Calu3 (cell line): ENCODE measurements at regions not wholly inside any gene's neighbourhood (a gene's known extent, or its start where the extent isn't known, plus 50 kb on each side); places are given as distances from the start of the nearest gene placed in this dataset.
"Not testable (repeated sequence)": the region's sequence is repeated elsewhere in the genome, so short reads cannot be mapped to it uniquely, and the experiment has no call there.

Experiments
- BruUV-seq: library from RNA; stranded (reverse); fragments of 400-500 nt; replicated peaks from 2 replicates; lab custom pipeline; 2021; lab: Mats Ljungman, UMichigan
- CTCF ChIA-PET: fragments of 300-600 bp; sonication (Branson Sonifier 250); formaldehyde crosslinking; loops from one replicate; lab custom pipeline; 2022; ENCODE audit warnings: antibody characterized with exemption; lab: Charles Lee
- DNase-seq: peaks from one replicate; pipeline ENCODE4 v3.0.0; 2022
- H3K27ac Mint-ChIP-seq: one replicate; pipeline ENCODE4 v1.8.0; 2022; ENCODE audit warnings: mixed read lengths; ENCODE audit not compliant: unreplicated experiment
- H3K27me3 Mint-ChIP-seq: one replicate; pipeline ENCODE4 v1.8.0; 2022; ENCODE audit warnings: mixed read lengths; ENCODE audit not compliant: unreplicated experiment
- H3K36me3 Mint-ChIP-seq: one replicate; pipeline ENCODE4 v1.8.0; 2022; ENCODE audit warnings: mild to moderate bottlenecking, moderate library complexity, mixed read lengths; ENCODE audit not compliant: insufficient read depth, unreplicated experiment
- H3K4me1 Mint-ChIP-seq: one replicate; pipeline ENCODE4 v1.8.0; 2022; ENCODE audit warnings: mild to moderate bottlenecking, low read depth, mixed read lengths; ENCODE audit not compliant: unreplicated experiment
- H3K4me3 Mint-ChIP-seq: one replicate; pipeline ENCODE4 v1.8.0; 2022; ENCODE audit warnings: mild to moderate bottlenecking, low read depth, moderate library complexity, mixed read lengths; ENCODE audit not compliant: unreplicated experiment
- H3K9me3 Mint-ChIP-seq: one replicate; pipeline ENCODE4 v1.8.0; 2022; ENCODE audit warnings: low read depth, mixed read lengths; ENCODE audit not compliant: unreplicated experiment
- intact Hi-C: fragments of 100-400 bp; cut with micrococcal nuclease; formaldehyde crosslinking; loops from one replicate; pipeline ENCODE4 v1.10.0; 2022; ENCODE audit not compliant: unreplicated experiment
- TF ChIP-seq, protein P1 (sequence below): fragments of 200-600 bp; IDR thresholded peaks from one replicate; pipeline ENCODE4 v1.8.0; 2022; ENCODE audit warnings: antibody characterized with exemption; ENCODE audit not compliant: unreplicated experiment

DNA sequence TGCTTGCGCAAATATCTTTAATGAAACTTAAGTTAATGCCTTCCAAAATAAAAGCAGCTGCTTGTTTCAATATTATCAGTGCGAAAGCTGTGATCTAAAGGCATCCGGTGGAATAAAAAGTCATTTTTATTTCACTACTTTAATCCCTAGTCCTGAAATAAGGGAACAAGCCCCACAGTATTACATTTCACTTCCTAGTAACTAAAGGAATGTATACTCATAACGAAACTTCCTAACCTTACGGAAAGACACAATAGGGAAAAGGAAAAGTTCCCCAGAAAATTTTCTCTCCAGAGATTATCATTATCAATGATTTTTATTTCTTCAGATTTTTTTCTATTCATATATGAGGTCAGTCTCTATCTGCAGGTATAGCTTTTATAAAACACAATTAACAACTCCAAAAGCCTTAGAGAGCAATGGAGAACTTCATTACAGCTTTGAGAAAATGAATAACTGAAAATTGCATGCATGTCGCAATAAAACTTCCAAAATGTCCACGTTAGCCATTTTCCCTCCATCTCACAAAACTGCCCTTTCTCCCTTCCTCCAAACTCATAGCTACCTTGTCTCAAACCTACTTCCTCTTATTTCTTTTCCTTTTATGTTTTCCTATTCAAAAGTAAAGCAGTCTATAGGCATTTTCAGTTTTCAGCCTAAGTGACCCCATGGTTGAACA lies 154.3 kb upstream of the MED13 start:
- BruUV-seq, result no TSS peak
- TF ChIP-seq, protein P1, sequence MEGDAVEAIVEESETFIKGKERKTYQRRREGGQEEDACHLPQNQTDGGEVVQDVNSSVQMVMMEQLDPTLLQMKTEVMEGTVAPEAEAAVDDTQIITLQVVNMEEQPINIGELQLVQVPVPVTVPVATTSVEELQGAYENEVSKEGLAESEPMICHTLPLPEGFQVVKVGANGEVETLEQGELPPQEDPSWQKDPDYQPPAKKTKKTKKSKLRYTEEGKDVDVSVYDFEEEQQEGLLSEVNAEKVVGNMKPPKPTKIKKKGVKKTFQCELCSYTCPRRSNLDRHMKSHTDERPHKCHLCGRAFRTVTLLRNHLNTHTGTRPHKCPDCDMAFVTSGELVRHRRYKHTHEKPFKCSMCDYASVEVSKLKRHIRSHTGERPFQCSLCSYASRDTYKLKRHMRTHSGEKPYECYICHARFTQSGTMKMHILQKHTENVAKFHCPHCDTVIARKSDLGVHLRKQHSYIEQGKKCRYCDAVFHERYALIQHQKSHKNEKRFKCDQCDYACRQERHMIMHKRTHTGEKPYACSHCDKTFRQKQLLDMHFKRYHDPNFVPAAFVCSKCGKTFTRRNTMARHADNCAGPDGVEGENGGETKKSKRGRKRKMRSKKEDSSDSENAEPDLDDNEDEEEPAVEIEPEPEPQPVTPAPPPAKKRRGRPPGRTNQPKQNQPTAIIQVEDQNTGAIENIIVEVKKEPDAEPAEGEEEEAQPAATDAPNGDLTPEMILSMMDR, result no peak
- no peaks in the 10 kb centered on the region for H3K36me3 Mint-ChIP-seq
- CTCF ChIA-PET, result no interaction called here
- H3K27me3 Mint-ChIP-seq, result no peaks in the 10 kb centered on the region
- H3K4me3 Mint-ChIP-seq, result no peak overlapping the region
- no peaks in the 10 kb centered on the region for H3K4me1 Mint-ChIP-seq
- DNase-seq, result no peak
- H3K27ac Mint-ChIP-seq, result no peak overlapping the region
- intact Hi-C loops, result no loop called here
- no peaks in the 10 kb centered on the region for H3K9me3 Mint-ChIP-seq

DNA sequence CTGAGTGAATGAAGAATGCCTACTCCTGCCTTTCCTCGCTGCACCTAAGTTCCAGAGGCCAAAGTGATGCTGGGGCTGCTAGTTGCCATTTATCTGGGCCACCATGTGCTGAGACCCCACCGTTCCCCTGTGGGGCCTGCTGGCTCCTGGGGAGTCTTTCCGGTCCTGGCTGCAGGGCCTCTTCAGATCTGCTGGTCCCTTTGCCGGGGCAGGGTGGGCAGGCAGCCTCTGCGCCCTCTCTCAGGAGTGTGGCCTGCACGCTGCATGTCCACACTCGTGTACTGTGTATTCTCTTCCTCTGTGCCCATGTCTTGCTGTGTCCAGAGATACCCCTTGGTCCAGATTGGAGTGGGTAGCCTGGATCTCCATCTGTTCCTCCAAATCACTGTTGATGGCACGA lies 151.8 kb upstream of the MED13 start:
- TF ChIP-seq, protein P1, result no peak
- Mint-ChIP-seq H3K9me3 (no peaks in the 10 kb centered on the region), H3K4me3 (no peak overlapping the region), H3K27me3 (no peaks in the 10 kb centered on the region), H3K4me1 (no peaks in the 10 kb centered on the region), H3K36me3 (no peaks in the 10 kb centered on the region), H3K27ac (no peak overlapping the region)
- CTCF ChIA-PET, result no interaction called here
- intact Hi-C loops, result no loop called here
- no peak for DNase-seq
- BruUV-seq, result no TSS peak

DNA sequence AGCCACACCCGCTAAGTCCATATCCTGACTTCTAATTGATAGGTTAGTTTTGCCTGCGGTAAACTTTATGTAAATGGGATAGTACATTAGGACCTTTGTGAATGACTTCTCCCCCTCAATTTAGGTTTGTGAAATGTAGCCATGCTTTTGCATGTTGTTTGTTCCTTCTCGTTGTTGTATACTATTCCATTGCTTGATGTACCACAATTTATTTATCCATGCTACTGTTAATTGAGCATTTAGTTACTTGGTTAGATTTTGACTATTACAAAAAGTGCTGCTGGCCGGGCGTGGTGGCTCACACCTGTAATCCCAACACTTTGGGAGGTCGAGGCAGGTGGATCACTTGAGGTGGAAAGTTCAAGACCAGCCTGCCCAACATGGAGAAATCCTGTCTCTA lies 150.8 kb upstream of the MED13 start:
- CTCF ChIA-PET, H3K4me3 Mint-ChIP-seq, BruUV-seq, H3K27me3 Mint-ChIP-seq, H3K36me3 Mint-ChIP-seq, H3K27ac Mint-ChIP-seq, DNase-seq, H3K4me1 Mint-ChIP-seq, H3K9me3 Mint-ChIP-seq, intact Hi-C loops: not testable (repeated sequence)

DNA sequence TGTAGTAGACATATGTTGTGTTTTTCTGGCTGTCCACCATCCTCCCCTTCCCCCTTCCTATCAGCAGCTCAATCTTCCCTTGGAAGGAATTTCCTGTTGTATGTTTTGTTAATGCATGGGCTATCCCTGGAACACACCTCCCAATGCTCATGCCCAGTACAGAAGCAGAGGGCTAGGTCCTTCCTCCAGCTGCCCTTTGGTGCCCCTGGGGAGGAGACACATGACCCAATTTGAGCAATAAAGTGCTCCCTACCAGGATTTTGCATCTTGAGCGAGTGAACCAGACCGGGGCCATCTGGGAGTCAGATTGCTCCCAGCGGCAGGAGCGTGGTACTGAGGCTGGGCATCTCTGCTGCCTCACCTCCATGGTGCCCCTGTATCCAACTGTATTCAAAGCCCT lies 141.5 kb upstream of the MED13 start:
- TF ChIP-seq, protein P1, result no peak
- no peak for DNase-seq
- intact Hi-C loops, result no loop called here
- Mint-ChIP-seq H3K9me3 (no peaks in the 10 kb centered on the region), H3K27ac (no peak overlapping the region), H3K36me3 (no peaks in the 10 kb centered on the region), H3K4me3 (no peak overlapping the region), H3K27me3 (no peaks in the 10 kb centered on the region), H3K4me1 (no peaks in the 10 kb centered on the region)
- CTCF ChIA-PET, result interaction anchor here (0.7 kb wide), 1 partner anchor 18 kb away, joined by 8 read pairs; no protein-coding TSS in a partner anchor
- BruUV-seq, result no TSS peak

DNA sequence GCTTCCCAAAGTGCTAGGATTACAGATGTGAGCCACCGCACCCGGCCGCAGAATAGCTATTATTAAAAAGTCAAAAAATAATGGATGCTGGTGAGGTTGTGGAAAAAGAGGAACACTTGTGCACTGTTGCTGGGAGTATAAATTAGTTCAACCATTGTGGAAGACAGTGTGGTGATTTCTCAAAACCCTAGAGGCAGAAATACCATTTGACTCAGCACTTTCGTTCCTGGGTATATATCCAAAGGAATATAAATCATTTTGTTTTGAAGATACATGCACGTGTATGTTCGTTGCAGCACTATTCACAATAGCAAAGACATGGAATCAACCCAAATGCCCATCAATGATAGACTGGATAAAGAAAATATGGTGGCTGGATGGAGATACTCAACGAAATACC lies 132.1 kb upstream of the MED13 start:
- DNase-seq, BruUV-seq, H3K9me3 Mint-ChIP-seq, intact Hi-C loops, H3K4me3 Mint-ChIP-seq, H3K27me3 Mint-ChIP-seq, H3K36me3 Mint-ChIP-seq, H3K27ac Mint-ChIP-seq, H3K4me1 Mint-ChIP-seq, CTCF ChIA-PET: not testable (repeated sequence)

DNA sequence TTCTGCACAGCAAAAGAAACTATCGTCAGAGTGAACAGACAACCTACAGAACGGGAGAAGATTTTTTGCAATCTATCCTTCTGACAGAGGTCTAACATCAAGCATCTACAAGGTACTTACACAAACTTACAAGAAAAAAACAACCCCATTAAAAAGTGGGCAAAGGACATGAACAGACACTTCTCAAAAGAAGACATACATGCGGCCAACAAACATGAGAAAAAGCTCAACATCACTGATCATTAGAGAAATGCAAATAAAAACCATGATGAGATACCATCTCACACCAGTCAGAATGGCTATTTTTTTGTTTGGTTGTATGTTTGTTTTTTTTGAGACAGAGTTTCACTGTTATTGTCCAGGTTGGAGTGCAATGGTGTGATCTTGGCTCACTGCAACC lies 131.5 kb upstream of the MED13 start:
- H3K36me3 Mint-ChIP-seq, intact Hi-C loops, BruUV-seq, DNase-seq, H3K27me3 Mint-ChIP-seq, H3K4me1 Mint-ChIP-seq, CTCF ChIA-PET, H3K9me3 Mint-ChIP-seq, H3K4me3 Mint-ChIP-seq, H3K27ac Mint-ChIP-seq: not testable (repeated sequence)
